DND-41 (cell line): ENCODE measurements at regions not wholly inside any gene's neighbourhood (a gene's known extent, or its start where the extent isn't known, plus 50 kb on each side); places are given as distances from the start of the nearest gene placed in this dataset.

Experiments used
- CTCF ChIP-seq: IDR thresholded peaks from 2 replicates; pipeline ENCODE4 v1.5.1; 2012; ENCODE audit warnings: borderline replicate concordance, low read length, moderate library complexity, mild to moderate bottlenecking; ENCODE audit not compliant: poor library complexity, severe bottlenecking; ENCODE audit errors: extremely low read depth
- EZH2 ChIP-seq: IDR thresholded peaks from 3 replicates; pipeline ENCODE4 v1.6.1; 2012; ENCODE audit warnings: borderline replicate concordance, low read depth, mild to moderate bottlenecking, moderate library complexity, low read length, inconsistent platforms; ENCODE audit not compliant: severe bottlenecking

- TF ChIP-seq EZH2 = no peak
- no peak for TF ChIP-seq CTCF
Observed at GRCh38 chr17:77372444-77373298, 231.9 kb downstream of the SEC14L1 start.
